ENCODE measurements at regions not wholly inside any gene's neighbourhood (a gene's known extent, or its start where the extent isn't known, plus 50 kb on each side); places are given as distances from the start of the nearest gene placed in this dataset.

- DNase-seq (ENCODE audit: low spot score in 2 of 2) (no peak), ATAC-seq (replicated peaks; ENCODE audit: extremely low read depth, poor library complexity, severe bottlenecking) (no peak)
- Mint-ChIP-seq H3K36me3 (ENCODE audit: insufficient read depth) (no peaks in the 10 kb centered on the region), H3K27me3 (no peaks in the 10 kb centered on the region), H3K4me1 (no peaks in the 10 kb centered on the region), H3K4me3 (no peak overlapping the region), H3K27ac (ENCODE audit: low read depth) (no peak overlapping the region), H3K9me3 (no peaks in the 10 kb centered on the region)
Measured at GRCh38 chr14:98900798-98901197, 371.2 kb downstream of the BCL11B start.

- Mint-ChIP-seq H3K36me3 (ENCODE audit: insufficient read depth) (no peaks in the 10 kb centered on the region), H3K4me1 (no peaks in the 10 kb centered on the region), H3K27me3 (no peaks in the 10 kb centered on the region), H3K27ac (ENCODE audit: low read depth) (no peak overlapping the region), H3K4me3 (no peak overlapping the region), H3K9me3 (no peaks in the 10 kb centered on the region)
- ATAC-seq (replicated peaks; ENCODE audit: extremely low read depth, poor library complexity, severe bottlenecking) (no peak), DNase-seq (ENCODE audit: low spot score in 2 of 2) (no peak)
Measured at GRCh38 chr14:98901511-98902205, 370.3 kb downstream of the BCL11B start.

- Mint-ChIP-seq H3K4me3 (no peak overlapping the region), H3K4me1 (no peaks in the 10 kb centered on the region), H3K36me3 (ENCODE audit: insufficient read depth) (no peaks in the 10 kb centered on the region), H3K27me3 (no peaks in the 10 kb centered on the region), H3K27ac (ENCODE audit: low read depth) (no peak overlapping the region), H3K9me3 (no peaks in the 10 kb centered on the region)
- no peak for ATAC-seq (replicated peaks; ENCODE audit: extremely low read depth, poor library complexity, severe bottlenecking)
- DNase-seq (ENCODE audit: low spot score in 2 of 2) = no peak
Measured at GRCh38 chr14:98903371-98903770, 368.6 kb downstream of the BCL11B start.

GRCh38 chr14:98904677-98905076, 367.3 kb downstream of the BCL11B start:
- Mint-ChIP-seq H3K36me3 (ENCODE audit: insufficient read depth) (no peaks in the 10 kb centered on the region), H3K27ac (ENCODE audit: low read depth) (no peak overlapping the region), H3K4me3 (no peak overlapping the region), H3K27me3 (no peaks in the 10 kb centered on the region), H3K9me3 (no peaks in the 10 kb centered on the region), H3K4me1 (no peaks in the 10 kb centered on the region)
- ATAC-seq (replicated peaks; ENCODE audit: extremely low read depth, poor library complexity, severe bottlenecking) = no peak
- no peak for DNase-seq (ENCODE audit: low spot score in 2 of 2)

GRCh38 chr14:98906123-98906995, 365.6 kb downstream of the BCL11B start:
- DNase-seq (ENCODE audit: low spot score in 2 of 2) = no peak
- Mint-ChIP-seq H3K9me3 (no peaks in the 10 kb centered on the region), H3K27ac (ENCODE audit: low read depth) (no peak overlapping the region)

GRCh38 chr14:98907271-98907670, 364.7 kb downstream of the BCL11B start:
- Mint-ChIP-seq H3K27ac (ENCODE audit: low read depth) (no peak overlapping the region), H3K4me3 (no peak overlapping the region), H3K4me1 (peaks cover 7% of the 10 kb centered on the region), H3K27me3 (no peaks in the 10 kb centered on the region), H3K9me3 (no peaks in the 10 kb centered on the region), H3K36me3 (ENCODE audit: insufficient read depth) (no peaks in the 10 kb centered on the region)
- ATAC-seq (replicated peaks; ENCODE audit: extremely low read depth, poor library complexity, severe bottlenecking) (no peak), DNase-seq (ENCODE audit: low spot score in 2 of 2) (no peak)

More at GRCh38 chr14:98906123-98906995, 365.6 kb downstream of the BCL11B start:
- no peak for ATAC-seq (replicated peaks; ENCODE audit: extremely low read depth, poor library complexity, severe bottlenecking)
- no peak overlapping the region for H3K4me3 Mint-ChIP-seq
- H3K4me1 Mint-ChIP-seq = no peaks in the 10 kb centered on the region
- no peaks in the 10 kb centered on the region for H3K36me3 Mint-ChIP-seq (ENCODE audit: insufficient read depth)
- H3K27me3 Mint-ChIP-seq = no peaks in the 10 kb centered on the region

GRCh38 chr14:98908050-98908449, 363.9 kb downstream of the BCL11B start:
- Mint-ChIP-seq H3K36me3 (ENCODE audit: insufficient read depth) (no peaks in the 10 kb centered on the region), H3K9me3 (no peaks in the 10 kb centered on the region), H3K27ac (ENCODE audit: low read depth) (no peak overlapping the region), H3K4me1 (peaks cover 15% of the 10 kb centered on the region), H3K27me3 (no peaks in the 10 kb centered on the region), H3K4me3 (no peak overlapping the region)
- DNase-seq (ENCODE audit: low spot score in 2 of 2) (no peak), ATAC-seq (replicated peaks; ENCODE audit: extremely low read depth, poor library complexity, severe bottlenecking) (no peak)

GRCh38 chr14:98909251-98909944, 362.6 kb downstream of the BCL11B start:
- DNase-seq (ENCODE audit: low spot score in 2 of 2) (no peak), ATAC-seq (replicated peaks; ENCODE audit: extremely low read depth, poor library complexity, severe bottlenecking) (no peak)
- H3K9me3 Mint-ChIP-seq = no peaks in the 10 kb centered on the region

GRCh38 chr14:98910061-98910460, 361.9 kb downstream of the BCL11B start:
- ATAC-seq (replicated peaks; ENCODE audit: extremely low read depth, poor library complexity, severe bottlenecking) = no peak
- peaks cover 15% of the 10 kb centered on the region for H3K4me1 Mint-ChIP-seq

More at GRCh38 chr14:98909251-98909944, 362.6 kb downstream of the BCL11B start:
- H3K27ac Mint-ChIP-seq (ENCODE audit: low read depth) = no peak overlapping the region
- H3K4me3 Mint-ChIP-seq = no peak overlapping the region
- peaks cover 15% of the 10 kb centered on the region for H3K4me1 Mint-ChIP-seq
- no peaks in the 10 kb centered on the region for H3K27me3 Mint-ChIP-seq
- H3K36me3 Mint-ChIP-seq (ENCODE audit: insufficient read depth) = no peaks in the 10 kb centered on the region

GRCh38 chr14:98912655-98913054, 359.3 kb downstream of the BCL11B start:
- H3K4me3 Mint-ChIP-seq = no peak overlapping the region
- H3K9me3 Mint-ChIP-seq = no peaks in the 10 kb centered on the region
- ATAC-seq (replicated peaks; ENCODE audit: extremely low read depth, poor library complexity, severe bottlenecking) (peak; percentile 52), DNase-seq (ENCODE audit: low spot score in 2 of 2) (no peak)
- H3K27me3 Mint-ChIP-seq = no peaks in the 10 kb centered on the region
- H3K27ac Mint-ChIP-seq (ENCODE audit: low read depth) = no peak overlapping the region
- H3K4me1 Mint-ChIP-seq = peaks cover 19% of the 10 kb centered on the region
- no peaks in the 10 kb centered on the region for H3K36me3 Mint-ChIP-seq (ENCODE audit: insufficient read depth)

More at GRCh38 chr14:98910061-98910460, 361.9 kb downstream of the BCL11B start:
- no peaks in the 10 kb centered on the region for H3K27me3 Mint-ChIP-seq
- no peak overlapping the region for H3K4me3 Mint-ChIP-seq
- no peak for DNase-seq (ENCODE audit: low spot score in 2 of 2)
- H3K27ac Mint-ChIP-seq (ENCODE audit: low read depth) = no peak overlapping the region
- no peaks in the 10 kb centered on the region for H3K36me3 Mint-ChIP-seq (ENCODE audit: insufficient read depth)
- H3K9me3 Mint-ChIP-seq = no peaks in the 10 kb centered on the region

- no peak overlapping the region for H3K27ac Mint-ChIP-seq (ENCODE audit: low read depth)
- H3K27me3 Mint-ChIP-seq = no peaks in the 10 kb centered on the region
- no peak for DNase-seq (ENCODE audit: low spot score in 2 of 2)
- no peak for ATAC-seq (replicated peaks; ENCODE audit: extremely low read depth, poor library complexity, severe bottlenecking)
- no peaks in the 10 kb centered on the region for H3K9me3 Mint-ChIP-seq
- peaks cover 33% of the 10 kb centered on the region for H3K4me1 Mint-ChIP-seq
- no peak overlapping the region for H3K4me3 Mint-ChIP-seq
- H3K36me3 Mint-ChIP-seq (ENCODE audit: insufficient read depth) = no peaks in the 10 kb centered on the region
Measured at GRCh38 chr14:98913967-98914650, 357.9 kb downstream of the BCL11B start.

GRCh38 chr14:98914942-98915341, 357.1 kb downstream of the BCL11B start:
- H3K27me3 Mint-ChIP-seq = no peaks in the 10 kb centered on the region
- H3K36me3 Mint-ChIP-seq (ENCODE audit: insufficient read depth) = no peaks in the 10 kb centered on the region
- H3K4me3 Mint-ChIP-seq = no peak overlapping the region
- H3K4me1 Mint-ChIP-seq = peaks cover 33% of the 10 kb centered on the region
- H3K27ac Mint-ChIP-seq (ENCODE audit: low read depth) = no peak overlapping the region
- no peak for ATAC-seq (replicated peaks; ENCODE audit: extremely low read depth, poor library complexity, severe bottlenecking)
- H3K9me3 Mint-ChIP-seq = no peaks in the 10 kb centered on the region
- DNase-seq (ENCODE audit: low spot score in 2 of 2) = no peak

All from central memory CD8-positive, alpha-beta T cell (primary cell).